Spleen (tissue), 11 donors: ENCODE measurements at regions not wholly inside any gene's neighbourhood (a gene's known extent, or its start where the extent isn't known, plus 50 kb on each side); places are given as distances from the start of the nearest gene placed in this dataset.

Experiments used
- DNase-seq: peaks from one replicate; pipeline ENCODE4 v3.0.0-alpha.2; 2020
- H3K27ac ChIP-seq, 8 donors: fragments of 200-600 bp; sonication (generic) in 7 of 8; 1 replicate in 4 of 8; 2 replicates in 4 of 8; pipeline versions ENCODE4 v1.5.0 to v1.8.0; 2016 to 2021; ENCODE audit warnings: inconsistent platforms in 4 of 8, mild to moderate bottlenecking in 4 of 8, moderate library complexity in 1 of 8
- H3K27me3 ChIP-seq, 7 donors: fragments of 200-600 bp; sonication (generic) in 6 of 7; replicated peaks in 1 of 7; 1 replicate in 4 of 7; 2 replicates in 3 of 7; pipeline versions ENCODE4 v1.5.0 to v1.8.0; 2016 to 2021; ENCODE audit warnings: inconsistent platforms in 3 of 7, mild to moderate bottlenecking in 1 of 7
- H3K36me3 ChIP-seq, 6 donors: fragments of 200-600 bp; sonication (generic) in 5 of 6; 1 replicate in 4 of 6; 2 replicates in 2 of 6; pipeline versions ENCODE4 v1.5.0 to v1.8.0; 2016 to 2021; ENCODE audit warnings: inconsistent platforms in 2 of 6
- H3K4me1 ChIP-seq, 6 donors: fragments of 200-600 bp; sonication (generic) in 5 of 6; 1 replicate in 3 of 6; 2 replicates in 3 of 6; pipeline versions ENCODE4 v1.5.0 to v1.8.0; 2016 to 2021; ENCODE audit warnings: inconsistent platforms in 3 of 6
- H3K4me3 ChIP-seq, 8 donors: fragments of 200-600 bp; sonication (generic) in 7 of 8; 1 replicate in 4 of 8; 2 replicates in 4 of 8; pipeline versions ENCODE4 v1.5.0 to v1.8.0; 2016 to 2021; ENCODE audit warnings: inconsistent platforms in 4 of 8, mild to moderate bottlenecking in 4 of 8, moderate library complexity in 2 of 8
- H3K9me3 ChIP-seq, 8 donors: fragments of 200-600 bp; sonication (generic) in 7 of 8; 1 replicate in 4 of 8; 2 replicates in 4 of 8; pipeline versions ENCODE4 v1.5.0 to v1.8.0; 2016 to 2021; ENCODE audit warnings: inconsistent platforms in 4 of 8
- POLR2A ChIP-seq, 3 donors: fragments of 450-650 bp; IDR thresholded peaks; one replicate each; pipeline ENCODE4 v1.5.1; 2017; ENCODE audit warnings: antibody characterized with exemption in 3 of 3, mild to moderate bottlenecking in 1 of 3
- POLR2AphosphoS5 ChIP-seq, 3 donors: sonication (generic); formaldehyde crosslinking; IDR thresholded peaks; one replicate each; pipeline ENCODE4 v1.5.1; 2017; ENCODE audit warnings: antibody characterized with exemption in 3 of 3
- WGBS, 5 donors: extraction: QIAGEN DNeasy Blood & Tissue Kit in 3 of 5; methylation state at CpG; one replicate each; pipeline versions ENCODE4 v1.1.5 to v1.1.7; 2013 to 2018; 5-methylcytosine and 5-hydroxymethylcytosine counted together
- intact Hi-C: fragments of 100-400 bp; cut with DNase I; formaldehyde crosslinking; loops from one replicate; pipeline ENCODE4 v1.15.0; 2023; ENCODE audit warnings: low total_unique reads
- TF ChIP-seq, protein P1 (sequence below), 11 experiments: fragments of 200-600 bp in 7 of 11; fragments of 450-650 bp in 4 of 11; sonication (generic) in 4 of 11; IDR thresholded peaks in 8 of 11; conservative IDR thresholded peaks in 3 of 11; 1 replicate in 7 of 11; 2 replicates in 4 of 11; pipeline versions ENCODE4 v1.4.0 to v1.8.0; 2016 to 2021; ENCODE audit warnings: antibody characterized with exemption in 11 of 11, inconsistent platforms in 4 of 11, mild to moderate bottlenecking in 1 of 11
- donor health status: healthy with polysubstance abuse.
- donor health status: DM: no; HTN: no; CAD: no; lungs with moderate emphysema.
- donor health status: DM: no; HTN: no; CAD: no.
- donor health status: Bipolar disorder and iron deficiency.
- donor health status: healthy.
- donor health status: DM: no; HTN: no; CAD: no.
- donor health status: DM: yes; HTN: yes; CAD: no.

DNA sequence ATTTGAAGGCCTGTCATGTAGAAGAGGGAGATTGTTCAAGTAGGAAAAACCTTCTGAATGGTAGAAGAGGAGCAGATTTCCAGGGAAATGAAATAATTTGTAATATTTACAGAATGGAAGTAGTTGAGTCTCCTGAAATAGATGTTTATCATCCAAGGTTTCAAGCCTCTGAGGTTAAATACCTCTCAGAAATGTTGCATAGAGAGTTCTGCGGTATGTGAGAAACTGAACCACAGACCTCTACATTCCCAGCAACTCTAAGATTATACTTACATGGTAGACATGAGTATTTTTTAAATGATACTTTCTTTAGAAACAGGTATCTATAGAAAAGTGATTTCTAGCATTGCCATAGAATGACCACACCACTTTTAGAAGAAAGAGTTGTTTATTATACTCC lies 379.8 kb upstream of the FANCL start:
- H3K27me3 ChIP-seq: no peaks in the 10 kb centered on the region
- DNase-seq: no peak
- 82 to 97% (median 92%) methylated on average over 1 of the region's 1 CpG for WGBS, 5 donors
- TF ChIP-seq POLR2A (IDR thresholded peaks at IDR 0.05) (no peak), POLR2AphosphoS5 (IDR thresholded peaks at IDR 0.05) (no peak)
- TF ChIP-seq, protein P1, sequence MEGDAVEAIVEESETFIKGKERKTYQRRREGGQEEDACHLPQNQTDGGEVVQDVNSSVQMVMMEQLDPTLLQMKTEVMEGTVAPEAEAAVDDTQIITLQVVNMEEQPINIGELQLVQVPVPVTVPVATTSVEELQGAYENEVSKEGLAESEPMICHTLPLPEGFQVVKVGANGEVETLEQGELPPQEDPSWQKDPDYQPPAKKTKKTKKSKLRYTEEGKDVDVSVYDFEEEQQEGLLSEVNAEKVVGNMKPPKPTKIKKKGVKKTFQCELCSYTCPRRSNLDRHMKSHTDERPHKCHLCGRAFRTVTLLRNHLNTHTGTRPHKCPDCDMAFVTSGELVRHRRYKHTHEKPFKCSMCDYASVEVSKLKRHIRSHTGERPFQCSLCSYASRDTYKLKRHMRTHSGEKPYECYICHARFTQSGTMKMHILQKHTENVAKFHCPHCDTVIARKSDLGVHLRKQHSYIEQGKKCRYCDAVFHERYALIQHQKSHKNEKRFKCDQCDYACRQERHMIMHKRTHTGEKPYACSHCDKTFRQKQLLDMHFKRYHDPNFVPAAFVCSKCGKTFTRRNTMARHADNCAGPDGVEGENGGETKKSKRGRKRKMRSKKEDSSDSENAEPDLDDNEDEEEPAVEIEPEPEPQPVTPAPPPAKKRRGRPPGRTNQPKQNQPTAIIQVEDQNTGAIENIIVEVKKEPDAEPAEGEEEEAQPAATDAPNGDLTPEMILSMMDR (IDR thresholded peaks at IDR 0.05 in 8 of 11, conservative IDR thresholded peaks at IDR 0.05 in 3 of 11): no peak
- no peak overlapping the region for H3K27ac ChIP-seq
- intact Hi-C loops: no loop called here
- no peaks in the 10 kb centered on the region for H3K36me3 ChIP-seq
- no peak overlapping the region for H3K4me3 ChIP-seq
- H3K4me1 ChIP-seq: no peaks in the 10 kb centered on the region
- no peaks in the 10 kb centered on the region for H3K9me3 ChIP-seq

DNA sequence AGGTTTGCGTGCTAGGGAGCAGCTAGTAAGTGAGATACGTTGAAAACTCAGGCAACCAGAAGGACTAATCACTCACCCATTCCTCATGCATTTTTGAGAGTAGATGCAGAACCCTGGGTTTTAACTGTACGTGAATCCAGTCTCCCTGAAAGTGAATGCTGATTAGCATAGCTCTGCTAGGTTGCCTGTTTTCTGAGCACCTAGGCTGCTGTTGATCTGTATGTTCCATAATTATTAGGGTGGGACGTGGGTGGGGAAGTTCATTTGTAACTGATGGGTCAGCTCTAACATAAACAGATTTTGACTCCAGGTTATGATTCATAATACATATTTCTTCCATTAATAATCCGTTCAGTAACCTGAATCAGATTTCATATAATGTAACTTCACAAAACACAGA lies 379.0 kb upstream of the FANCL start:
- 50 to 86% (median 63%) methylated on average over 5 of the region's 5 CpGs for WGBS, 5 donors
- Histone ChIP-seq H3K9me3 (no peaks in the 10 kb centered on the region), H3K4me3 (no peak overlapping the region), H3K27me3 (no peaks in the 10 kb centered on the region), H3K27ac (no peak overlapping the region), H3K4me1 (no peaks in the 10 kb centered on the region), H3K36me3 (no peaks in the 10 kb centered on the region)
- intact Hi-C loops: no loop called here
- TF ChIP-seq POLR2A (IDR thresholded peaks at IDR 0.05) (no peak), POLR2AphosphoS5 (IDR thresholded peaks at IDR 0.05) (no peak)
- TF ChIP-seq, protein P1 (IDR thresholded peaks at IDR 0.05 in 8 of 11, conservative IDR thresholded peaks at IDR 0.05 in 3 of 11): no peak
- DNase-seq: no peak

DNA sequence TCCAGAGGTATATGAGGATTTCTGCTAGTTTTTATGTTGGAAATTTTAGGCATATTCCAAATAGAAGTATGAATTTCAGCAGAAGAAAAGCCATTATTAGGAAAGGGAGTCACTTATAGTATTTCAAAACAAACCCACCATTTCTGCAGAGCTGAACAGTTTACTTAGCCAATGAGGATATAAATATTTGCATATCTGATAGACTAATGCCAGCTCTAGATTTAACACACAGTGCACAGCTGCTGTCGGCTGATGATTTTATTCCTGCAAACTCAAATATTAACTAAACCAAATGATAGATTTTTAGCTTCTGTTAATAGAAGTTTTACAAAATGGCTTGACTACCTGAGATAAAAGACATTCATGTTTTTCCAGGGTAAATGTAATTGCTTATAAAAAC lies 375.8 kb upstream of the FANCL start:
- Histone ChIP-seq H3K27ac (no peak overlapping the region), H3K4me3 (no peak overlapping the region), H3K9me3 (no peaks in the 10 kb centered on the region), H3K36me3 (no peaks in the 10 kb centered on the region), H3K27me3 (no peaks in the 10 kb centered on the region), H3K4me1 (peaks cover 0 to 4% (median 0%) of the 10 kb centered on the region in 6 donors)
- WGBS, 5 donors: 52 to 69% (median 62%) methylated on average over 1 of the region's 1 CpG
- intact Hi-C loops: no loop called here
- no peak for TF ChIP-seq POLR2A (IDR thresholded peaks at IDR 0.05)
- no peak for TF ChIP-seq POLR2AphosphoS5 (IDR thresholded peaks at IDR 0.05)
- TF ChIP-seq, protein P1 (IDR thresholded peaks at IDR 0.05 in 8 of 11, conservative IDR thresholded peaks at IDR 0.05 in 3 of 11): no peak
- DNase-seq: no peak

DNA sequence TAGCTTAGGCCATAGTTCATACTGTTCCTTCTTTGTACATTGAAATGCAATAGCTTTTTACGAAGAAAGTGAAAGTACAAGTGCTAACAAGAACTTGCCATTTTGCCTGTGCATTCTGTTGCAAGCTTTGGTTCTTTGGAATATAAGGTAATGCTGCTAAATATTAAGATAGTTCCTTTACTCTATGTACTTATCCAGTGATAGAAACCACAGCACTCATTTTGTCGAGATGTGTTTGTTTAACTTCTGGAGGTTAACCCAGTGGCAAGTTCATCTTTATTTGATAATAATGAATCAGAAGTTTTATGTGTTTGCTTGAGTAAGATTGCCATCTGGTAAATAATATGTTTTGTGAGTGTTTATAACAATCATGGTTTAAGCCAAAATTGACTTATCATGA lies 373.1 kb upstream of the FANCL start:
- no peak for DNase-seq
- no peaks in the 10 kb centered on the region for H3K36me3 ChIP-seq
- no peaks in the 10 kb centered on the region for H3K9me3 ChIP-seq
- H3K27ac ChIP-seq: no peak overlapping the region
- peaks cover 0 to 4% (median 0%) of the 10 kb centered on the region in 6 donors for H3K4me1 ChIP-seq
- WGBS, 5 donors: 9 to 35% (median 15%) methylated on average over 2 of the region's 2 CpGs
- no peaks in the 10 kb centered on the region for H3K27me3 ChIP-seq
- peak overlapping the region in 1 of 8 donors; percentile 7 for H3K4me3 ChIP-seq
- TF ChIP-seq POLR2AphosphoS5 (IDR thresholded peaks at IDR 0.05) (no peak), POLR2A (IDR thresholded peaks at IDR 0.05) (no peak)
- TF ChIP-seq, protein P1 (IDR thresholded peaks at IDR 0.05 in 8 of 11, conservative IDR thresholded peaks at IDR 0.05 in 3 of 11): no peak
- intact Hi-C loops: no loop called here
